ENCODE measurements at regions not wholly inside any gene's neighbourhood (a gene's known extent, or its start where the extent isn't known, plus 50 kb on each side); places are given as distances from the start of the nearest gene placed in this dataset.
A peak's percentile ranks its signal among the peaks of the same experiment; 100 is the strongest.

GRCh38 chr2:186197955-186198354 is 288.1 kb upstream of the ZC3H15 start:
- Histone ChIP-seq H3K36me3 (ENCODE audit: insufficient read depth) (no peaks in the 10 kb centered on the region), H3K4me3 (ENCODE audit: low read depth, low read length) (no peak overlapping the region), H3K4me1 (ENCODE audit: insufficient read depth) (no peaks in the 10 kb centered on the region), H3K27ac (ENCODE audit: low read depth) (no peak overlapping the region)
- no peak for DNase-seq (ENCODE audit: extremely low spot score)
- WGBS: 94% methylated on average over 1 of the region's 1 CpG

GRCh38 chr2:186199029-186199428 is 287.0 kb upstream of the ZC3H15 start:
- no peak for DNase-seq (ENCODE audit: extremely low spot score)
- Histone ChIP-seq H3K36me3 (ENCODE audit: insufficient read depth) (no peaks in the 10 kb centered on the region), H3K4me3 (ENCODE audit: low read depth, low read length) (no peak overlapping the region), H3K27ac (ENCODE audit: low read depth) (no peak overlapping the region), H3K4me1 (ENCODE audit: insufficient read depth) (no peaks in the 10 kb centered on the region)
- WGBS: 59% methylated on average over 1 of the region's 1 CpG

GRCh38 chr2:186201371-186201770 is 284.7 kb upstream of the ZC3H15 start:
- no peak for DNase-seq (ENCODE audit: extremely low spot score)
- Histone ChIP-seq H3K4me1 (ENCODE audit: insufficient read depth) (no peaks in the 10 kb centered on the region), H3K27ac (ENCODE audit: low read depth) (no peak overlapping the region), H3K36me3 (ENCODE audit: insufficient read depth) (no peaks in the 10 kb centered on the region), H3K4me3 (ENCODE audit: low read depth, low read length) (no peak overlapping the region)

GRCh38 chr2:186205254-186205911 is 280.7 kb upstream of the ZC3H15 start:
- H3K4me1 ChIP-seq (ENCODE audit: insufficient read depth): no peaks in the 10 kb centered on the region
- WGBS: 47% methylated on average over 1 of the region's 1 CpG
- no peak overlapping the region for H3K27ac ChIP-seq (ENCODE audit: low read depth)
- H3K4me3 ChIP-seq (ENCODE audit: low read depth, low read length): no peak overlapping the region
- no peak for DNase-seq (ENCODE audit: extremely low spot score)
- H3K36me3 ChIP-seq (ENCODE audit: insufficient read depth): no peaks in the 10 kb centered on the region

- WGBS: 97% methylated on average over 5 of the region's 5 CpGs
- Histone ChIP-seq H3K4me3 (ENCODE audit: low read depth, low read length) (no peak overlapping the region), H3K4me1 (ENCODE audit: insufficient read depth) (no peaks in the 10 kb centered on the region), H3K27ac (ENCODE audit: low read depth) (no peak overlapping the region), H3K36me3 (ENCODE audit: insufficient read depth) (no peaks in the 10 kb centered on the region)
- no peak for DNase-seq (ENCODE audit: extremely low spot score)
Measured at GRCh38 chr2:186209532-186209931, 276.5 kb upstream of the ZC3H15 start.

GRCh38 chr2:186220409-186220808 is 265.7 kb upstream of the ZC3H15 start:
- Histone ChIP-seq H3K4me1 (ENCODE audit: insufficient read depth) (no peaks in the 10 kb centered on the region), H3K27ac (ENCODE audit: low read depth) (no peak overlapping the region), H3K4me3 (ENCODE audit: low read depth, low read length) (no peak overlapping the region), H3K36me3 (ENCODE audit: insufficient read depth) (no peaks in the 10 kb centered on the region)
- no peak for DNase-seq (ENCODE audit: extremely low spot score)
- WGBS: 87% methylated on average over 5 of the region's 5 CpGs

- DNase-seq (ENCODE audit: extremely low spot score): no peak
- Histone ChIP-seq H3K36me3 (ENCODE audit: insufficient read depth) (no peaks in the 10 kb centered on the region), H3K4me3 (ENCODE audit: low read depth, low read length) (no peak overlapping the region)
Measured at GRCh38 chr2:186229265-186229664, 256.8 kb upstream of the ZC3H15 start.

GRCh38 chr2:186241874-186242273 is 244.2 kb upstream of the ZC3H15 start:
- no peaks in the 10 kb centered on the region for H3K36me3 ChIP-seq (ENCODE audit: insufficient read depth)
- H3K4me1 ChIP-seq (ENCODE audit: insufficient read depth): no peaks in the 10 kb centered on the region
- DNase-seq (ENCODE audit: extremely low spot score): no peak
- no peak overlapping the region for H3K27ac ChIP-seq (ENCODE audit: low read depth)
- H3K4me3 ChIP-seq (ENCODE audit: low read depth, low read length): no peak overlapping the region
- 97% methylated on average over 4 of the region's 4 CpGs for WGBS

More at GRCh38 chr2:186229265-186229664, 256.8 kb upstream of the ZC3H15 start:
- Histone ChIP-seq H3K4me1 (ENCODE audit: insufficient read depth) (no peaks in the 10 kb centered on the region), H3K27ac (ENCODE audit: low read depth) (no peak overlapping the region)
- 92% methylated on average over 1 of the region's 1 CpG for WGBS

- 94% methylated on average over 2 of the region's 2 CpGs for WGBS
- H3K36me3 ChIP-seq (ENCODE audit: insufficient read depth): no peaks in the 10 kb centered on the region
- no peak for DNase-seq (ENCODE audit: extremely low spot score)
- no peak overlapping the region for H3K4me3 ChIP-seq (ENCODE audit: low read depth, low read length)
- H3K4me1 ChIP-seq (ENCODE audit: insufficient read depth): no peaks in the 10 kb centered on the region
- no peak overlapping the region for H3K27ac ChIP-seq (ENCODE audit: low read depth)
Measured at GRCh38 chr2:186254759-186255158, 231.3 kb upstream of the ZC3H15 start.

GRCh38 chr2:186255823-186256222 is 230.2 kb upstream of the ZC3H15 start:
- WGBS: 85% methylated on average over 4 of the region's 4 CpGs
- no peak overlapping the region for H3K4me3 ChIP-seq (ENCODE audit: low read depth, low read length)
- H3K36me3 ChIP-seq (ENCODE audit: insufficient read depth): no peaks in the 10 kb centered on the region
- no peak for DNase-seq (ENCODE audit: extremely low spot score)
- H3K4me1 ChIP-seq (ENCODE audit: insufficient read depth): no peaks in the 10 kb centered on the region
- H3K27ac ChIP-seq (ENCODE audit: low read depth): no peak overlapping the region

- 13% methylated on average over 1 of the region's 1 CpG for WGBS
- Histone ChIP-seq H3K4me3 (ENCODE audit: low read depth, low read length) (no peak overlapping the region), H3K4me1 (ENCODE audit: insufficient read depth) (no peaks in the 10 kb centered on the region), H3K27ac (ENCODE audit: low read depth) (no peak overlapping the region), H3K36me3 (ENCODE audit: insufficient read depth) (no peaks in the 10 kb centered on the region)
- peak; percentile 67 for DNase-seq (ENCODE audit: extremely low spot score)
Measured at GRCh38 chr2:186256540-186256939, 229.5 kb upstream of the ZC3H15 start.

- H3K4me1 ChIP-seq (ENCODE audit: insufficient read depth): no peaks in the 10 kb centered on the region
- no peaks in the 10 kb centered on the region for H3K36me3 ChIP-seq (ENCODE audit: insufficient read depth)
- H3K4me3 ChIP-seq (ENCODE audit: low read depth, low read length): no peak overlapping the region
- no peak overlapping the region for H3K27ac ChIP-seq (ENCODE audit: low read depth)
- WGBS: 94% methylated on average over 3 of the region's 3 CpGs
- DNase-seq (ENCODE audit: extremely low spot score): no peak
Measured at GRCh38 chr2:186263673-186264250, 222.3 kb upstream of the ZC3H15 start.

- WGBS: 99% methylated on average over 2 of the region's 2 CpGs
- no peak overlapping the region for H3K27ac ChIP-seq (ENCODE audit: low read depth)
- no peaks in the 10 kb centered on the region for H3K36me3 ChIP-seq (ENCODE audit: insufficient read depth)
- H3K4me3 ChIP-seq (ENCODE audit: low read depth, low read length): no peak overlapping the region
- no peak for DNase-seq (ENCODE audit: extremely low spot score)
- no peaks in the 10 kb centered on the region for H3K4me1 ChIP-seq (ENCODE audit: insufficient read depth)
Measured at GRCh38 chr2:186269536-186269935, 216.5 kb upstream of the ZC3H15 start.

- Histone ChIP-seq H3K4me3 (ENCODE audit: low read depth, low read length) (no peak overlapping the region), H3K36me3 (ENCODE audit: insufficient read depth) (no peaks in the 10 kb centered on the region), H3K4me1 (ENCODE audit: insufficient read depth) (no peaks in the 10 kb centered on the region), H3K27ac (ENCODE audit: low read depth) (no peak overlapping the region)
- no peak for DNase-seq (ENCODE audit: extremely low spot score)
Measured at GRCh38 chr2:186273953-186274352, 212.1 kb upstream of the ZC3H15 start.
